HG02588 (cell line): ENCODE measurements at regions not wholly inside any gene's neighbourhood (a gene's known extent, or its start where the extent isn't known, plus 50 kb on each side); places are given as distances from the start of the nearest gene placed in this dataset.
"Not testable (repeated sequence)": the region's sequence is repeated elsewhere in the genome, so short reads cannot be mapped to it uniquely, and the experiment has no call there.

Source experiments
- ATAC-seq: cut with Tn5 transposase; IDR thresholded peaks from one replicate; pipeline ENCODE4 v1.9.1; 2021; ENCODE audit warnings: mild to moderate bottlenecking, moderate library complexity; ENCODE audit not compliant: unreplicated experiment

GRCh38 chr12:30166006-30166795, 382.5 kb upstream of the TMTC1 start:
- no peak for ATAC-seq

- ATAC-seq: no peak
These were observed 380.9 kb upstream of the TMTC1 start for GRCh38 chr12:30164382-30165318.

- ATAC-seq: not testable (repeated sequence)
These were observed 373.1 kb upstream of the TMTC1 start for GRCh38 chr12:30156833-30157232.

- ATAC-seq: no peak
These were observed 371.4 kb upstream of the TMTC1 start for GRCh38 chr12:30155001-30155730.

GRCh38 chr12:30153981-30154380, 370.2 kb upstream of the TMTC1 start:
- no peak for ATAC-seq

- no peak for ATAC-seq
These were observed 369.0 kb upstream of the TMTC1 start for GRCh38 chr12:30152705-30153104.

GRCh38 chr12:30151831-30152230, 368.1 kb upstream of the TMTC1 start:
- ATAC-seq: no peak

GRCh38 chr12:30146561-30146960, 362.8 kb upstream of the TMTC1 start:
- ATAC-seq: no peak

GRCh38 chr12:30145684-30146032, 361.9 kb upstream of the TMTC1 start:
- no peak for ATAC-seq

- ATAC-seq: no peak
These were observed 361.3 kb upstream of the TMTC1 start for GRCh38 chr12:30144777-30145683.

GRCh38 chr12:30142301-30142700, 358.6 kb upstream of the TMTC1 start:
- ATAC-seq: no peak

- ATAC-seq: no peak
These were observed 354.7 kb upstream of the TMTC1 start for GRCh38 chr12:30138483-30138882.

- ATAC-seq: no peak
These were observed 353.0 kb upstream of the TMTC1 start for GRCh38 chr12:30136696-30137095.

GRCh38 chr12:30135776-30136175, 352.0 kb upstream of the TMTC1 start:
- ATAC-seq: no peak

GRCh38 chr12:30134229-30134628, 350.5 kb upstream of the TMTC1 start:
- no peak for ATAC-seq

- ATAC-seq: no peak
These were observed 343.2 kb upstream of the TMTC1 start for GRCh38 chr12:30126944-30127343.

- no peak for ATAC-seq
These were observed 336.8 kb upstream of the TMTC1 start for GRCh38 chr12:30120522-30120921.

- no peak for ATAC-seq
These were observed 333.7 kb upstream of the TMTC1 start for GRCh38 chr12:30117483-30117882.

- no peak for ATAC-seq
These were observed 328.0 kb upstream of the TMTC1 start for GRCh38 chr12:30111719-30112118.

- no peak for ATAC-seq
These were observed 327.3 kb upstream of the TMTC1 start for GRCh38 chr12:30110958-30111586.
